IgD-negative memory B cell (primary cell): ENCODE measurements at regions not wholly inside any gene's neighbourhood (a gene's known extent, or its start where the extent isn't known, plus 50 kb on each side); places are given as distances from the start of the nearest gene placed in this dataset.

Source experiments
- H3K27ac Mint-ChIP-seq, 3 donors: one replicate each; pipeline ENCODE4 v1.8.0; 2020 to 2022; ENCODE audit warnings: mild to moderate bottlenecking in 3 of 3, mixed read lengths in 3 of 3, moderate library complexity in 1 of 3
- H3K27me3 Mint-ChIP-seq: one replicate; pipeline ENCODE4 v1.8.0; 2021; ENCODE audit warnings: mixed read lengths
- H3K36me3 Mint-ChIP-seq: one replicate; pipeline ENCODE4 v1.8.0; 2020; ENCODE audit warnings: mild to moderate bottlenecking, mixed read lengths
- H3K4me1 Mint-ChIP-seq, 3 donors: one replicate each; pipeline ENCODE4 v1.8.0; 2020 to 2022; ENCODE audit warnings: mixed read lengths in 3 of 3, mild to moderate bottlenecking in 1 of 3
- H3K4me3 Mint-ChIP-seq, 4 donors: one replicate each; pipeline ENCODE4 v1.8.0; 2020 to 2022; ENCODE audit warnings: mild to moderate bottlenecking in 4 of 4, mixed read lengths in 4 of 4, moderate library complexity in 3 of 4
- H3K9me3 Mint-ChIP-seq, 3 donors: one replicate each; pipeline ENCODE4 v1.8.0; 2020 to 2021; ENCODE audit warnings: mixed read lengths in 3 of 3, mild to moderate bottlenecking in 1 of 3

DNA sequence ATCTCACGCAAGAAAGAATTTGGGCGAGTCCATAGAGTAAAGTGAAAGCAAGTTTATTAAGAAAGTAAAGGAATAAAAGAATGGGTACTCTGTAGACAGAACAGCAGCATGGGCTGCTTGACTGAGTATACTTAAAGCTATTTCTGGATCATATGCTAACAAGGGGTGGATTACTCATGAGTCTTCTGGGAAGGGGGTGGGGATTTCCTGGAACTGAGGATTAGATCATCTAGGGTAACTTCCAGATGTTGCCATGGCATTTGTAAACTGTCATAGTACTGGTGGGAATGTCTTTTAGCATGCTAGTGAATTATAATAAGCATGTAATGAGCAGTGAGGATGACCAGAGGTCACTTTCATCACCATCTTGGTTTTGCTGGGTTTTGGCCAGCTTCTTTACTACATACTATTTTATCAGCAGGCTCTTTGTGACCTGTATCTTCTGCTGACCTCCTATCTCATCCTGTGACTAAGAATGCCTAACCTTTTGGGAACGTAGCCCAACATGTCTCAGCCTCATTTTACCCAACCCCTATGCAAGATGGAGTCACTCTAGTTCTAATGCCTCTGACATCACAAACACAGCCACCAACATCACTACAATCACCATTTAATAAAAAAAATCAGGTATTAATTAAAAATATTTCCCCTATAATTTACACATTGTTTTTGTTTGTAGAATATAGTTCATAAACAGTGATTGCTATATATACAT, 890.7 kb upstream of the EPHA6 start:
- Mint-ChIP-seq H3K4me3 (no peak overlapping the region), H3K9me3 (peaks cover 3 to 11% (median 4%) of the 10 kb centered on the region in 3 donors), H3K4me1 (no peaks in the 10 kb centered on the region), H3K27ac (no peak overlapping the region), H3K36me3 (no peaks in the 10 kb centered on the region), H3K27me3 (no peaks in the 10 kb centered on the region)

- no peak overlapping the region for H3K27ac Mint-ChIP-seq
- H3K9me3 Mint-ChIP-seq, result peaks cover 2 to 11% (median 3%) of the 10 kb centered on the region in 3 donors
- no peaks in the 10 kb centered on the region for H3K4me1 Mint-ChIP-seq
- no peaks in the 10 kb centered on the region for H3K36me3 Mint-ChIP-seq
- no peak overlapping the region for H3K4me3 Mint-ChIP-seq
- H3K27me3 Mint-ChIP-seq, result no peaks in the 10 kb centered on the region
These were observed 887.4 kb upstream of the EPHA6 start for GRCh38 chr3:95926904-95927501.

DNA sequence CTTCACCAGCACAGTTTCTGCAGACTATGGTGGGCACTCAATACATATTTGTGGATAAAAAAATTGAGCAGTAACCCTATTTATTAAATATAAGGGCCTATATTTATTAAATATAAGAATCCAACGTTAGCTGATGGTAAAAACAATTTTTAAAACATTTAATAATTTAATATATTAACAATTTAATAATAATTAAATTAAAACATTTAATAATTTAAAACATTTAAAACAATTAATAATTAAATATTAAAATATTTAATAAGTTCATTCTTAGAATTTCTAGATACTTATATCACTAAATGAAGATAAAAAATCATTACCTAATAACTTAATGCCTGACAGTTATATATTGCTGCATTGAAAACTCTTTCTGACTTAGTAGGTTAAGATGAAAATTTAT, 880.2 kb upstream of the EPHA6 start:
- no peaks in the 10 kb centered on the region for H3K27me3 Mint-ChIP-seq
- no peak overlapping the region for H3K27ac Mint-ChIP-seq
- peaks cover 2 to 3% (median 3%) of the 10 kb centered on the region in 3 donors for H3K9me3 Mint-ChIP-seq
- no peak overlapping the region for H3K4me3 Mint-ChIP-seq
- H3K36me3 Mint-ChIP-seq, result peaks cover 2% of the 10 kb centered on the region
- no peaks in the 10 kb centered on the region for H3K4me1 Mint-ChIP-seq

DNA sequence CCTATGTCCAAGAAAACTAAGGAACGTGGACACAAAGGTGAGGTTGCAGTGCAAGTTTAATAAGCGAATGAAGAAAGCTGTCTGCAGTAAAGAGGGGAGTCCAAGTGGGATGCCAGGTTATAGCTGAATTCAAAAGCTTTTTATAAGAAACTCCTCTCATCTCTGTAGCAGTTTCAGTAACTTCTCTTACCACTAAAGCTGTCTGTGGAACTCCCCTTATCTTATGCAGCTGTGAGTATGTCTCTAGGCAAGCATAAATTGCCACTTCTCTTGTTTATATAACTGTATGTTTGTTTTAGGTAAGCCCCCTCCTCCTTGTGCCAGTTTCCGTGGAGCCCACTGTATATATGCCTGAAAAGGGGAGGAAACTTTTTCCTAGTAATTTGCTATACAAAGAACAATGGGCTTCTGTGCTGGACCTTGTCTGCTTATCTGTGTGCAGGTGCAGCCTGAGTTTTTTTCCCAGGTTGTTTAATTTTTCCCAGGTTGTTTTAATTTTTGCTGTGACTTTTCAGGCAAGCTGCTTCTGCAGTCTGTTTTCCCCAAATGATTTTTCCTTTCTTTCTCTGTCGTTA, 875.1 kb upstream of the EPHA6 start:
- Mint-ChIP-seq H3K27ac (no peak overlapping the region), H3K9me3 (peaks cover 2 to 7% (median 3%) of the 10 kb centered on the region in 3 donors), H3K27me3 (no peaks in the 10 kb centered on the region), H3K4me1 (no peaks in the 10 kb centered on the region), H3K36me3 (peaks cover 2% of the 10 kb centered on the region), H3K4me3 (no peak overlapping the region)

- H3K36me3 Mint-ChIP-seq, result no peaks in the 10 kb centered on the region
- no peak overlapping the region for H3K4me3 Mint-ChIP-seq
- H3K9me3 Mint-ChIP-seq, result peaks cover 0 to 7% (median 0%) of the 10 kb centered on the region in 3 donors
- H3K27ac Mint-ChIP-seq, result no peak overlapping the region
- no peaks in the 10 kb centered on the region for H3K4me1 Mint-ChIP-seq
- no peaks in the 10 kb centered on the region for H3K27me3 Mint-ChIP-seq
These were observed 848.6 kb upstream of the EPHA6 start for GRCh38 chr3:95965704-95966336.

GRCh38 chr3:95971573-95971972, 842.8 kb upstream of the EPHA6 start:
- peaks cover 0 to 9% (median 0%) of the 10 kb centered on the region in 3 donors for H3K9me3 Mint-ChIP-seq
- H3K27me3 Mint-ChIP-seq, result no peaks in the 10 kb centered on the region
- H3K4me1 Mint-ChIP-seq, result no peaks in the 10 kb centered on the region
- no peaks in the 10 kb centered on the region for H3K36me3 Mint-ChIP-seq
- no peak overlapping the region for H3K27ac Mint-ChIP-seq
- no peak overlapping the region for H3K4me3 Mint-ChIP-seq

- Mint-ChIP-seq H3K36me3 (no peaks in the 10 kb centered on the region), H3K4me1 (no peaks in the 10 kb centered on the region), H3K27me3 (no peaks in the 10 kb centered on the region), H3K9me3 (peaks cover 3 to 9% (median 3%) of the 10 kb centered on the region in 3 donors), H3K4me3 (no peak overlapping the region), H3K27ac (no peak overlapping the region)
These were observed 820.1 kb upstream of the EPHA6 start for GRCh38 chr3:95994338-95994737.

DNA sequence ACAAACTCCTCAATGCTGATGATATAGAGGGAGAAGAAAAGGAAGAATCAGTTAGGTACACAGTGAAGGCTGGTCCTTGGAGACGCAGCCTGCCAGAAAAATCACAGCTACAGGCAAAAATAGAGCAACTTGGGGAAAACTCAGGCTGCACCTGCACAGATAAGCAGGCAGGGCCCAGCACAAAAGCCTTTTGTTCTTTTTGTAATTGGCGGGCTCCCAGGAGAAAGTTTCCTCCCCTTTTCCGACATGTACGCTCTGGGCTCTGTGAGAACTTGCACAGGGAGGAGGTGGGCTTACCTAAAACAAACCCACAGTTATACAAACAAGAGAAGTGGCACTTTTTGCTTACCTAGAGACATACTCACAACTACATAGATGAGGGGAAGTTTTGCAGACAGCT, 813.4 kb upstream of the EPHA6 start:
- Mint-ChIP-seq H3K27me3 (no peaks in the 10 kb centered on the region), H3K27ac (no peak overlapping the region), H3K4me1 (peaks cover 0 to 2% (median 0%) of the 10 kb centered on the region in 3 donors), H3K4me3 (no peak overlapping the region), H3K36me3 (no peaks in the 10 kb centered on the region), H3K9me3 (peaks cover 3 to 14% (median 5%) of the 10 kb centered on the region in 3 donors)

DNA sequence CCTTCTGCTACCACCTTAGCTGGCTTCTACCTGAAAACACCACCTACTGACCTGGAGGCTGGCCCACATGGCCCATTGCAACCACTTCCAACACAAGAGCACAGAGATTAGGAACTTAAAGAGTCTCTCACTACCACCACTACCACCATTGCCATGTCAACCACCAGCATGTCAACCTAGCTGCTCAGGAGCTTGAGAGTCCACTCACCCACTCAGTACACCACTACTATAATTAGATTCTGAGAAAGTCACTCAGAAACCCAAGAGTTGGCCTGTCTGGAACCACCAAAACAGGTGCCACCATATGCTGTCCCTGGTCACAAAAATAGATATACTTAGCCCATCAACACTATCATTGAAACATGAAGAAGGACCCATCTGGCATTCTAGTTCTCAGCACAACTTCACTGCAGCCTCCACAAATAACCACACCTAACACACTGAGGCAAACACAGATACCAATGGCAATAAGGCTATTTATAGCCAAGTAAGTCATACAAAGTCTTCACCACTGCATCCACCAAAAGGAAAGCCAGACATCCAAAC, 806.7 kb upstream of the EPHA6 start:
- H3K4me1 Mint-ChIP-seq, result no peaks in the 10 kb centered on the region
- H3K9me3 Mint-ChIP-seq, result peaks cover 0 to 3% (median 0%) of the 10 kb centered on the region in 3 donors
- H3K4me3 Mint-ChIP-seq, result no peak overlapping the region

DNA sequence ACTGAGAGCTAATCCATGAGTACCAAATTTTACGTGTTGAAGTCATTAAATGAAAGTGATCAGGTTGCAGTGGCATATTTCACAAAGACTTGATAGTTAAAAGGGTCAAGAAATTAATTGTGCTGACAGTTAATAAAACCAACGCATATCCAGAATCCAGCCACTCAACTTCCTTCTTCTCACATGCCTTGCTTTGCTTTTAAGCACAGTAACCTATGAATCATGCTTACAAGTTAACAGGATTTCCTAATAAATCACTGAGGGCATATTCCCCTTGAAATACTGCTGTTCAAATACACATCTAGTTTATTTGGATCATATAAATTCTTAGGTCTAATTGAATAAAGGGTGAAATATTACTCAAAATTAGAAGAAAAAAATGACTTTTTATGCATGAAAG, 801.5 kb upstream of the EPHA6 start:
- H3K27ac Mint-ChIP-seq, result no peak overlapping the region
- H3K36me3 Mint-ChIP-seq, result no peaks in the 10 kb centered on the region
- no peak overlapping the region for H3K4me3 Mint-ChIP-seq
- H3K9me3 Mint-ChIP-seq, result peaks cover 0 to 1% (median 0%) of the 10 kb centered on the region in 3 donors
- no peaks in the 10 kb centered on the region for H3K27me3 Mint-ChIP-seq
- H3K4me1 Mint-ChIP-seq, result no peaks in the 10 kb centered on the region

More for the DNA sequence above, 806.7 kb upstream of the EPHA6 start:
- Mint-ChIP-seq H3K27me3 (no peaks in the 10 kb centered on the region), H3K36me3 (no peaks in the 10 kb centered on the region), H3K27ac (no peak overlapping the region)

- H3K9me3 Mint-ChIP-seq, result peaks cover 0 to 2% (median 1%) of the 10 kb centered on the region in 3 donors
- H3K27me3 Mint-ChIP-seq, result no peaks in the 10 kb centered on the region
- H3K4me1 Mint-ChIP-seq, result no peaks in the 10 kb centered on the region
- H3K27ac Mint-ChIP-seq, result no peak overlapping the region
- no peaks in the 10 kb centered on the region for H3K36me3 Mint-ChIP-seq
- no peak overlapping the region for H3K4me3 Mint-ChIP-seq
These were observed 796.8 kb upstream of the EPHA6 start for GRCh38 chr3:96017556-96017955.

DNA sequence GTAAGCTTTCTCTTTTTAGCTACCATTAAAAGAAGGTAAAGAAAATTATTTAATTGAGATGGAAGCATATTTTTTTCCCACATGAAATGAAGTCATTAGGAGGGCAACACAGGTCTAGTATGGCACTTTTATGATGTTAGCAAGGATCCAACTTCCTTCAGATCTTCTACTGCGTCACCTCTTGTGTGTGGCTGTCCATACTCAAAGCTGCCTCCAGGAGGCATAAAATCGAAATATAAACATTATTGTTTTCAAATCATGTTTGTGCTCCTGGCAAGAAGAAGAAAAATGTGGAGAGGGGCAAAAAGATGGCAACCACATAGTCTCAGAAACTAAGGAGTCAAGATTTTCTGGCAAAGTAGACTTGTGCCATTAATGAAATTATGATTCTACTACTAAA, 791.7 kb upstream of the EPHA6 start:
- H3K27ac Mint-ChIP-seq, result no peak overlapping the region
- H3K27me3 Mint-ChIP-seq, result no peaks in the 10 kb centered on the region
- no peaks in the 10 kb centered on the region for H3K36me3 Mint-ChIP-seq
- no peak overlapping the region for H3K4me3 Mint-ChIP-seq
- peaks cover 0 to 2% (median 1%) of the 10 kb centered on the region in 3 donors for H3K9me3 Mint-ChIP-seq
- no peaks in the 10 kb centered on the region for H3K4me1 Mint-ChIP-seq

- Mint-ChIP-seq H3K4me1 (no peaks in the 10 kb centered on the region), H3K36me3 (no peaks in the 10 kb centered on the region), H3K27ac (no peak overlapping the region), H3K4me3 (no peak overlapping the region), H3K9me3 (peaks cover 0 to 5% (median 2%) of the 10 kb centered on the region in 3 donors), H3K27me3 (no peaks in the 10 kb centered on the region)
These were observed 786.7 kb upstream of the EPHA6 start for GRCh38 chr3:96027718-96028117.

GRCh38 chr3:96039632-96040031, 774.8 kb upstream of the EPHA6 start:
- H3K4me3 Mint-ChIP-seq, result no peak overlapping the region
- no peaks in the 10 kb centered on the region for H3K4me1 Mint-ChIP-seq
- no peak overlapping the region for H3K27ac Mint-ChIP-seq
- H3K27me3 Mint-ChIP-seq, result no peaks in the 10 kb centered on the region
- peaks cover 0 to 3% (median 0%) of the 10 kb centered on the region in 3 donors for H3K9me3 Mint-ChIP-seq
- no peaks in the 10 kb centered on the region for H3K36me3 Mint-ChIP-seq

- H3K4me1 Mint-ChIP-seq, result no peaks in the 10 kb centered on the region
- no peak overlapping the region for H3K4me3 Mint-ChIP-seq
- H3K27ac Mint-ChIP-seq, result no peak overlapping the region
- H3K36me3 Mint-ChIP-seq, result no peaks in the 10 kb centered on the region
- peaks cover 3 to 10% (median 6%) of the 10 kb centered on the region in 3 donors for H3K9me3 Mint-ChIP-seq
- no peaks in the 10 kb centered on the region for H3K27me3 Mint-ChIP-seq
These were observed 755.1 kb upstream of the EPHA6 start for GRCh38 chr3:96059301-96059700.
